RWPE1 (cell line): ENCODE measurements at regions not wholly inside any gene's neighbourhood (a gene's known extent, or its start where the extent isn't known, plus 50 kb on each side); places are given as distances from the start of the nearest gene placed in this dataset.

Experiments
- CTCF ChIA-PET: fragments of 350-600 bp; sonication (Branson Sonifier 250); formaldehyde crosslinking; extraction: SDS; loops from one replicate; lab custom pipeline; 2021; lab: Yijun Ruan, JAX
- POLR2A ChIA-PET: fragments of 400-600 bp; formaldehyde crosslinking; extraction: SDS; loops from one replicate; lab custom pipeline; 2020; ENCODE audit warnings: antibody characterized with exemption; ENCODE audit not compliant: low non-redundant PET; lab: Yijun Ruan, JAX
- DNase-seq: peaks from one replicate; pipeline ENCODE4 v3.0.0; 2012; ENCODE audit warnings: low spot score
- H3K27ac ChIP-seq: fragments of 450-650 bp; 2 replicates; pipeline ENCODE4 v1.5.1; 2017
- CTCF ChIP-seq: fragments of 450-650 bp; conservative IDR thresholded peaks from 2 replicates; pipeline ENCODE4 v1.5.1; 2017; ENCODE audit warnings: low read depth, mild to moderate bottlenecking

GRCh38 chr7:125899577-125899976, 970.0 kb upstream of the POT1 start:
- no peak for DNase-seq
- ChIA-PET POLR2A (no interaction called here), CTCF (no interaction called here)
- no peak overlapping the region for H3K27ac ChIP-seq
- TF ChIP-seq CTCF: no peak; the same call in 1 of the 2 replicates

GRCh38 chr7:125892434-125892833, 962.8 kb upstream of the POT1 start:
- ChIA-PET CTCF (no interaction called here), POLR2A (no interaction called here)
- H3K27ac ChIP-seq: no peak overlapping the region
- no peak for TF ChIP-seq CTCF
- no peak for DNase-seq

GRCh38 chr7:125878988-125879387, 949.4 kb upstream of the POT1 start:
- no peak overlapping the region for H3K27ac ChIP-seq
- no peak for TF ChIP-seq CTCF
- ChIA-PET POLR2A (no interaction called here), CTCF (no interaction called here)
- DNase-seq: no peak

GRCh38 chr7:125878235-125878956, 948.8 kb upstream of the POT1 start:
- H3K27ac ChIP-seq: no peak overlapping the region
- TF ChIP-seq CTCF: no peak
- DNase-seq: no peak
- ChIA-PET POLR2A (no interaction called here), CTCF (no interaction called here)

- no peak for TF ChIP-seq CTCF
- no peak for DNase-seq
- ChIA-PET POLR2A (no interaction called here), CTCF (no interaction called here)
- no peak overlapping the region for H3K27ac ChIP-seq
Observed at GRCh38 chr7:125877246-125877645, 947.6 kb upstream of the POT1 start.

- DNase-seq: no peak
- ChIA-PET CTCF (no interaction called here), POLR2A (no interaction called here)
- TF ChIP-seq CTCF: no peak
- H3K27ac ChIP-seq: no peak overlapping the region
Observed at GRCh38 chr7:125876431-125876830, 946.8 kb upstream of the POT1 start.

- TF ChIP-seq CTCF: no peak
- ChIA-PET CTCF (no interaction called here), POLR2A (no interaction called here)
- H3K27ac ChIP-seq: no peak overlapping the region
- no peak for DNase-seq
Observed at GRCh38 chr7:125871431-125871830, 941.8 kb upstream of the POT1 start.
